Mesenteric fat pad (tissue), 1 donor: ENCODE measurements at regions not wholly inside any gene's neighbourhood (a gene's known extent, or its start where the extent isn't known, plus 50 kb on each side); places are given as distances from the start of the nearest gene placed in this dataset.

Source experiments
- DNase-seq: peaks from one replicate; pipeline ENCODE4 v3.0.0-alpha.2; 2020; ENCODE audit warnings: low spot score
- donor health status: DM: yes; HTN: yes; CAD: no.

DNA sequence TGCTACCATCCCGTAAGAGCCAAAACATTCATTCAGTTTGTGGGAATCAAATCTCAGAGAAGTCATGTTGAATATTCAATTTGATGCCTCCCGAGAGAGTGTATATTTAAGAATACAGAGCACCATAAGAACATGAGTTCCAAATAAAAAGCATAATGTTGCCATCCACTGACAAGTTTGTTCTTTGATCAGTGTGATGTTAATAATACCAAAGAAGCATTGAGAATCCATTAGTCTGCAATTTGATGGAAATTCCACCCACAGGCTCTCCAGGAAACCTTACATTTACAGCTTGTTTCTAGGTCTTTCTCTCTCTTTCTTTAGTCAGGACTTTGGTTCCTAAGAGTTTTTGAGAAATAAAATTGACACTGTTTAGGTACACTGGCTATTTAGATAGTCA is 200.6 kb upstream of the SFRP2 start:
- DNase-seq: no peak

DNA sequence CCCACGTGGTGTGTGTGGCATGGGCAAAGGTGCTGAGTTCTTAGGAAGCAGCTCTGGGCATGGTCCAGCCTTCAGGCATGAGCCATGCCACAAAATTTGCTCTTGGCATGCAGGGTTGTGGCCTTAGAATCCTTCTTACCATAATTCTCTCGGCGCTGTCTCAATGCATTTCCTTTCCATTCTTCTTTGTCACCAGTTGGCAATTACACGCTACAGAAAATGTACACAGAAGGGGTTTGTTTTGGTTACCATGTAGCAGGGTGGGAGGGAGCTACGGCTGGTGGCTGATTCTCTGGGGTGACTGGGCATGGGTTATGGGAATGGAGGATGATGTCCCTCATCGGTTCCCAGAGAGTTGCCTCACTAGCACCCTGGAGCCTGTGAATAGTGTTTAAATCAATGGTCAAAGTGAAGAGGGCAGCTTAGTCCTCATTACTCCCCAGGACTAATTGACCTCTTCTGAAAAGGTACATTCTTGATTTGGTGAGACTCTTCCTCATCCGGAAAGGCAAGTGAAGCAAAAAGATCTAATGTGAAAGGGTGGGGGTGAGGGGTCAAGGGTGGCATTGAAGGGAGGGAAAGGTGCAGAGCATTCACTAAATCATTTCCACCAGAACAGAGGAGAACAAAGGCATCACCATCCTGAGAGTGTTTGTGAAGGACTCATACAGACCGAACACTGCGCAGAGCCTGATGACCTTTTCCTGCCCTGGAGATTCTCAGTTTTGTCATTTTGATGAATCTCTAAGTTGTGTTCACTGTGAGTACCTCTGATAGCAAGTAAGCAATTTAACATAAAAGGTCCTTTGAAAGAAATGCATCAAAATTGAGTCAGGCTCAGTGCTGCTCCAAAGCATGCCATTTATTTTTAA is 199.8 kb upstream of the SFRP2 start:
- DNase-seq: no peak

DNA sequence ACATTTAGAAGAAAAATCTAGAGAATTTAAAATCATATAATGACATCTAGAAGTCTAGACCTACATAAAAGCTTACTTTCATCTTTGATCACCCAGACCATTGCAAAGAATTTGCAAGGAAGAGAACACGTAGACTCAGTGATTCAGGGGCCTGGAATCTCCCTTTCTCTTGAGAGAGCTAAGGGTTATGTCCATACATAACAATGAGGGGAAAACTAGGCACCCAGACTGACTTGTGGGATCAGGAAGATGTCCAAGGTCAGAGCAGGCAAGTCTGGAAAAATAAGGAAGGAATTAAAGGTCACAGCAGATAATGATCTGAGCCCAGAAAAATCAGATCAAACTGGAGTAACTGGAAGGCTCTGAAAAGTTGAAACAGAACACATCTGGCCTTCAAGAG is 198.4 kb upstream of the SFRP2 start:
- no peak for DNase-seq

DNA sequence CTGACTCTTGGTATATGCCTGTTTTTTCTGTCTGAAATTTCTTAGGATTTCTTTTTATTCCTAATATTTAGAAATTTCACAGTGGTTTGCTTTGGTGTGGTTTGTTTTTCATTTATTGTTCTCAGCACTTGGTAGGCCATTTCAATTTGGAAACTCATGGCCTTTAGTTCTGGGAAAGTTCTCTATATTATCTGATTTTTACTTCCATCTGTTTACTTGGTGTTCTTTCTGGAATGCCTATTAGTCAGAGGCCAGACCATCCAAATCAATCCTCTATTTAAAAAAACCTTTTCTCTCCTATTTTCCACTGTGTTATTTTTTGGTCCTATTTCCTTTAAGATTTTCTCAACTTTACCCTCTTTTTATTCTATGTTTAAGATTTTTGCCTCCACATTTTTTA is 188.1 kb upstream of the SFRP2 start:
- no peak for DNase-seq

DNA sequence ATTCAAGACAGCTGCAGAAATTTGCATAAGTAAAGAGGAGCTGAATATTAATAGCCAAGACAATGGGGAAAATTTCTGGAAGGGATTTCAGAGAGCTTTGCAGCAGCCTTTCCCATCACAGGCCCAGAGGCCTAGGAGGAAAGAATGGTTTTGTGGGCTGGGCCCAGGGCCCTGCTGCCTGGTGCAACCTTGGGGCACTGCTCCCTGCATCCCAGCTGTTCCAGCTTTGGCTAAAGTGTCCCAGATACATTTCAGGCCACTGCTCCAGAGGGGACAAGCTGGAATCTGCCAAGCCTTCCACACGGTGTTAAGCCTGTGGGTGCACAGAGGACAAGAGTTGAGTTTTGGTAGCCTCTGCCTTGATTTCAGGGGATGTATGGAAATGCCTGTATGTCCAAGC is 185.6 kb upstream of the SFRP2 start:
- no peak for DNase-seq

DNA sequence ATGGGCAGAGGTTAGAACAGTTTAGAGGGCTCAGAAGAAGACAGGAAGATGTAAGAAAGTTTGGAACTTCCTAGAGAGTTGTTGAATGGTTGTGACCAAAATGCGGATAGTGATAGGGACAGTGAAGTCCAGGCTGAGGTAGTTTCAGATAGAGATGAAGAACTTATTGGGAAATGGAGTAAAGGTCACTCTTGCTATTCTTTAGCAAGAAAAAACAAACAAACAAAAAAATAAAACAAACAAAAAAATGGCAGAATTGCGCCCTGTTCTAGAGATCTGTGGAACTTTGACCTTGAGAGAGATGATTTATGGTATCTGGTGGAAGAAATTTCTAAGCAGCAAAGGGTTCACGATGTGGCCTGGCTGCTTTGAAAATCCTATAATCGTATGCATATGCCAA is 185.1 kb upstream of the SFRP2 start:
- DNase-seq: no peak

DNA sequence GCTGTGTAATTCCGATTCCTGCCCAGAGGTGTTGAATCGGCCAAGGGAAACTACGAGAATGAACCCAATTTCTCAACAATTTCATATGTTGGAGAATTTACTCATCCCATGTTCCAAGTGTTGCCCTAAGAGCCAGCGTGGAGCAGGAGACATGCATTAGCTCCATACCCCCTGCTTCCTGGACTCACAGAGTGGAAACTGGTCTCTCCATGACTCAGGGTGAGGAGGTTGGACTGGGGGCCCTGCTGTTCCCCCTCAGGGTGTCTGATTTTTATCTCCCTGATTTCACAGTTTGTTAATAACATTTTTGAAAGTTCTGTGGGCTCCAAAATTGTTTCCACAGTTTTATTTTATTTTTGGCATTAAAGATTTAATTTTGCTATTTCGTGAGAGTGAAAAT is 183.0 kb upstream of the SFRP2 start:
- no peak for DNase-seq

DNA sequence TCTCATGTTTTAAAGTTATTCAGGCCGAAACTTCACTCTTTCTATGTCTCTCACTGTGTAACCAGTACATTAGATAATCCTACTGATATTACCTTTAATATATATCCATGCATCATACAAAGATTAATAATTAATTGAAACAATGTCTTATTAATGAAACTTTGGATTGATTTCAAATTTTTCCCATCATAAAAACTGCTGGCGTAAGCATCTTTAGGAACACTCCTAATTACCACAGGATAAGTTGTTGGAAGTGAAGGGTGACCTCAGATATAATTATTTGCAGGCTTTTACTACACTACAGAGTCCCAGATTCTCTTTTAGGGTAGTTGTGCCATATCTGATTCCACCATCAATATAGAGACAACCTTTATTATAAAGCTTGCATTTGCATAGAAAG is 181.3 kb upstream of the SFRP2 start:
- no peak for DNase-seq

DNA sequence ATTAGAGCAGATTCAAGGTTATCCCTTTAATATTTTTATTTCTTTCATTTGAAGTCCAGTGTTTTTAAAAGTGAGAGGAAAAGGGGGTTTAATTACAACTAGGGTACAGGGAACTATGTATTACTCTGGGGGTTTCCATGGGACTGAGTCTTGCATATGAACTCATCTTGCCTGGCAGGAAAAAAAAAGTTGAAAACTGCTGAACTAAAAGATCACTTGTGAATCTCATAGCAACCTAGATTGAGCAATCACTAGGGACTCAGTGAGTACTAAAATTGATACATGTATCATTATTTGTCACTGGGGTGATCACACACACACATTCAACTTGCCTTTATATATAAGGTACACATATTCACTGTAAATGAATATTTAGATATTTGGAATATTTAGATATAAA is 180.7 kb upstream of the SFRP2 start:
- DNase-seq: no peak

DNA sequence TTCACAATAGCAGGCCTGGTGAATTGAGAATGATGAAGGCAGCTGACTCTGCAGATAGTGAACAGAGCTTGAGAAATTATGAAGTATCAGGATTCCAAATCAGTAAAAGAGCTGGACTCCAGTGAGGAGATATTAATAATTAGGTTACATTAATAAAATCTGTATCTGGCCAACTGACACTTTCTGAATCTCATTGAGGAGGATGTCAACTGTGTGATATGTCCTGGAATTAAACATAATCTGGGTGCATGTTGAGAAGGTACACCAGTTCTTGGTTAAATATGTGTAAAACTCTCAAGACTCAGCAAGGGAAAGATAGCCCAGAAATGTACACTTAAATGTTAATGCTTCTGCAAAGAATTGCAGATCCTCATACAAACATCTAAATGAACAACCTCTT is 177.8 kb upstream of the SFRP2 start:
- no peak for DNase-seq

DNA sequence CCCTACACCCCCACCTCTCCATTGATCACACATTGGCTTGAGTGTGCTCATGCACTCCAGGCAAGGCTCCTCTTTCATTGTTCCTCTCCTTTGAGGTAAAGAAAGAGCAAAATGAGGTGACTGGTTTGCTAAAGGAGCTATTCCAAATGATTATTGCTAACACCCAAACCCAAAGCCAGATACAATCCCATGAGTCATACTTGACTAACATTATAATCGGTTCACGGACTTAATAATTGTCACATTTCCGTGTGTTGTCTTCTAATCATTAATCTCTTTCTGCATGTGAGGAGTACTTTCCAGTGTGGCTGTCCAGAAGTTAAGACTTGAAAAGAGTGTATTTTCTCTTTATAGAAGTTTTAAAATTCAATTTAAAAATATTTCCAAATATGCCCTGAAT is 174.3 kb upstream of the SFRP2 start:
- no peak for DNase-seq

DNA sequence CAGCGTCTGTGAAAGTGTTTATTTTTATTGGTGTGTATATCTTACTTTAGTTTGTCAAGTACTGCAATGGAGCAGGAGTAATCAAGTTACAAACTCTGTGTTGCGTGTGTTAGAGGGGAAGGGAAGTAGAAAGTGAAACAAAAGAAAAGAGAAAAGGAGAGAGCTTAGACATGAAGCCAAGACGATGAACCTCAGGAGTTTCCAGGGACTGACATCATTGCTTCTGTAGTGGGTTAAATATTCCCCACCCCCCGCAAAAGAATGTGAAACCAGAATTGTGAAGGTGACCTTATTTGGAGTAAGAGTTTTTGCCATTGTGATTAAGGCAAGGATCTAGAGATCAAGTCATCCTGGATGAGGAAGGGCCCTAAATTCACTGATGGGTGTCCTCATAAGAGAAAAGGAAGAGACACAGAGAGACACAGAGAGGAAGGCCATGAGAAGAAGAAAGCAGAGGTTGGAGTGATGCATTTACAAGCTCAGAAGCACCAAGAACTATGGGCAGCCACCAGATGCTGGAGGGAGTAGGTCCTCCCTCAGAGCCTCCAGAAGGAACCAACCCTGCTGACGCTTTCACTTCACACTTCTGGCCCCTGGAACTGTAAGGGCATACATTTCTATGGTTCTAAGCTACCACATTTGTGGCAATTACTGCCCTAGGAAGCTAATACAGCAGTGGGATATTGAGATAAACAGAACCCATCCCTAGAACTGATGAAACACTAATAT is 173.6 kb upstream of the SFRP2 start:
- DNase-seq: no peak

DNA sequence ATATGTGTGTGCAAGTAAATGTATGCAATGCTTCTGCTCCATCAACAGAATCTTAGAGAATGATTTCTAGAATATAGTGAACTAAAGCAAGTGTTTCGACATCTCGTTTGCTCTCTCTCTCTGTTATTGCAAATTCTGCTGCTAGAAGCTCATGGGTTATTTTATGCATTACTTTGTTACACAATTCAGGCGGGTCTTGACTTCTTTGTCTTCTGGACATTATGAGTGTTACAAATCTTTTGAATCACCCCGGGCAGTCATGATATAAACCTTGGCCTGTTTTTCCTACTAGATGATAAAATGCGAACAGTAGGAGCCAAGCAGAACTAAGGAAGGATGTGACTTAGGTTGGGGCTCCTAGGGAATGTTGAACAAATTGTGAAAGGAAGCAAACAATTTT is 166.4 kb upstream of the SFRP2 start:
- no peak for DNase-seq

DNA sequence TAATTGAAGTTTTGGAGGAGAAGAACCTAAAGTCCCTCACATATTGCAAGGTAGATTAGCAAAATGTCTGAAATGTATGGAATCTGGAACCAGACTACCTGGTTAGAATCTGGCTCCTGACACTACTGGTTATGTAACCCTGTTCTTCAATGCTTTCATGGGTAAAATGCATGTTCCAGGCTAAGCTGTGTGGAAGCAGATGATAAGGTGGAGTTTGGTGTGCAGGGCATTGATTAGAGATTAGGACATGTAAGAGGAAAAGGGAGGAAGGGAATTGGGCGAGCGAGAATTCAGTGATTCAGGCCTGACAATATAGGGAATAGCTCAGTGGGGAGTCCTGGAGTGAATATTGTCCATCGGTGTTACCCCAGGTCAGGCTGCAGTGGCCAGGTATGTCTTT is 165.8 kb upstream of the SFRP2 start:
- DNase-seq: no peak

DNA sequence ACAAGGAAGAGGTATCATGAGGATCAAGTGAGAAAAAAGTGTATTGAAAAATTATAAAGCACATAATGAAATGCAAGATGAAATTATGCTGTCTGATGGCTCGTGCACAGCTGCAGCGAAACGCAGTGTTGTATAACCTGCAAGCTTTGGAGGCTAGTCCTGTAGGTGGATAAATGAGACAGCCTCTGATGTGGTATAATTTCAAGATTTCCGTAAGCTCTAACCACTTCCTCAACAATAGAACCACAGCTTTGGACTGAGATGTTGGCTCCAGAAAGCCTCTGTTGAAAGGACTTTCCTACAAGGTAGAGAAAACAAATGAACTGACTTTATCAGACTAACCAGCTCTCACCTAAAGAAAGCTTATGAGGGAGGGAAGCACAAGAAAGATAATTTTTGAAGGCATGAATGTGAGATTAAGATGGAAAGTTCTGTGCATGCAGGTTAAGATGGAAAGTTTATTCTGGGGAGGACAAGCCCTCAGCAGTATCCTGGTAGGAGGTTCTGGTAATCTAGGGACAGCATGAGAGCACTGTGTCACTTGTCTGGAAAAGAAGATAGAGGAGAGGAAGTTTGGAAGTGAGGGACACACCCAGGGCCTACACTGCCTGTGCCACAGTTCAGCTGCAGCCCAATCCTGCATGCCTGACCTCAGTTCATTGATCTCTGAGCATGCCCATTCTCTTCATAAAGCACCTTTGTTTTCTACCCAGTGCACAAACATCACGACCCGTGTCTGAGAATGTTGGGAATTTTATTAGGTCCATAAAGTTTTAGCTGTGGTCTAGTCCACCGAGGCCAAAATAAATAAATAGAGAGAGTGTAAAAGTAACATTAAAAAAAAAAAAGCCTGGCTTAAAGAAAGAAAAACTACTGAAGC is 161.5 kb upstream of the SFRP2 start:
- DNase-seq: no peak

DNA sequence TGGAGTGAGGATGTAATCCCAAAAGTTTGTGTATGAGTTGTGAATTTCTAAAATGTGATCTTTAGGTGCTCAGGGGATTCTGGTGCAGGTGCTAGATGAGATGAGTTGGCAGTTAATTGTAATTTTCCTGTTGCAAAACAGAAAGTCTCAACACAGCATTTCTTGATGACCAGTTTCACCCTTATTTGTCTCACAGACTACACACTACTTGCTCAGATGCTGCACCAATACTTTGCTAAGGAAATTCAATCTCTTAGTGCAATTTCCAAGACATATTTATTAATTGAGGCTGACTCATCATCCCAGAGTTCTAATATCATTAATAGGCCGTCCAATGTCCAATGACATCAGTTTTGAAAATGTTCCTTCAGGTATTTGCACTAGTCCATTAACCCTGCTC is 159.2 kb upstream of the SFRP2 start:
- no peak for DNase-seq

DNA sequence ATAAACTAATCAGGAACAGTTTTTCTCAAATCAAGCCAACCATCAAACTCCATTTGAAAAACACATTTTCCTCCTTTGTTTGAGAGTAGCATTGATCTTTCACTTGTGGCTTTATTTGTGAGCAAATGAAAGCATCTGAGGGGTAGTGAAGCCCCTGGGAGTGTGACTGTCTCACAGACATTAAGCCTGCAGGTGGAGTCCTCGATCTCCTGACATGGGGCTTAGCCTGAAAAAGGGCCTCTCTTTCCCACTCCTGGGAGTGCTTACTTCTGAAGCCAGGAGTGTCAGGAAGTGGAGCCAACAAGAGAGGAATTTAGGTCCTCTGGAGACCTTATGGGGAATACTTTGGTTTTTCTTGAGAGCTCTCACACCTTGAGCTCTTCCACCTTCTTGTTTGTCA is 158.2 kb upstream of the SFRP2 start:
- no peak for DNase-seq

DNA sequence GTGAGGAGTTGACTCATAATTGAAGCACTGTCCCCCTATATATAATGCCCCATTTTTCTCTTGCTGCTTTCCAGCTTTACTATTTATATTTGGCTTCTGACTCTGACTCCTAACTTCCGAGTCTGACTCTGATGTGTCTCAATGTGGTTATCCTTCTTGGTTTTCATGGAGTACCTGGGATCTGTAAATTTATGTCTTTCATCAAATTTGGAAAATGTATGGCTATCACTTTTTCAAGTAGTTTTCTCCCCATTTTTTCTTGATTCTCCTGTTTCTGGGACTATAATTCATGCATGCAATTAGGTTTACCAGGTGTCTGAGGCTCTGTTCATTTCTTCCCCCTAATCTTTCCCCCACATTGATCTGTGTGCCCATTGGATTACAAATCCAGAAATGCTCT is 156.8 kb upstream of the SFRP2 start:
- DNase-seq: no peak

DNA sequence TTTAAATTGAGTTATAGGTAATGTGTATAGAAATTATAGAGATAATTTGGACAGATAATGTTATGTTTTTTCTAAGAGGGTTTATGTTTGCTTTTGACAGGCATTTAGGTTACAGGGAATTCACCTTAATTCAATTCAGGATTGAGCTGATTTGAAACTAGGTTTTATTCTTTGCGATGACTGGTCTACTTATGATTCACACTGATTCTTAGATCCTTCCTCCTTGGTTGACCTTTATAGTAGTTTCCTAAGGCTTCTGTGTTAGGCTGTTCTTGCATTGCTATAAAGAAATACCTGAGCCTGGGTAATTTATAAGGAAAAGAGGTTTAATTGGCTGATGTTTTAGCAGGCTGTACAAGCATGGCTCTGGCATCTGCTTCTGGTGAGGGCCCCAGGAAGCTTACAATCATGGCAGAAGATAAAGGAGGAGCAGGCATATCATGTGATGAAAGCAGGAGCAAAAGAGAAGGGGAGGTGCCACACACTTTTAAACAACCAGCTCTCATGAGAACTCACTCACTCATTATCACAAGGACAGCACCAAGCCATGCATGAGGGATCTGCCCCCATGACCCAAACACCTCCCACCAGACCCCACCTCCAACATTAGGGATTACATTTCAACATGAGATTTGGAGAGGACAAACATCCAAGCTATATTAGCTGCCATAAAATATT is 155.0 kb upstream of the SFRP2 start:
- no peak for DNase-seq

DNA sequence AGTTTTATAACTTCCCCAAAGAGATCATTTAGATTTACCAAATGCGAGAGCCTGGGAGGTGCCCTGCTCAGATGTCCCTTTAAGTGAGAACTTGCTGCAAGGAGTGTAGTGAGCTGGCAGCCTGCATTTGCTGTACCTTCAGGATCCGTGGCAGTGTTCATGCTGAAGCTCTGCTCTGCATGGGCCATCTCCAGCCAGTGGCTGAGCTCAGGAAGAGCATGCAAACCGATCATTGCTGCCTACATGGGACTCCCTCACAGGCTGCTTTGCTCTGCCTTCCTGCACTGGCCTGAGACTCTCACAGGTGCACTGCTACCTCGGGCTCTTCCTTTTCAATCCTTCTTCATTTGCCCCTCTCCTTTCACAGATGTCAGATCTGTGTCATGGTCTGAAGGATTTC is 152.0 kb upstream of the SFRP2 start:
- no peak for DNase-seq

DNA sequence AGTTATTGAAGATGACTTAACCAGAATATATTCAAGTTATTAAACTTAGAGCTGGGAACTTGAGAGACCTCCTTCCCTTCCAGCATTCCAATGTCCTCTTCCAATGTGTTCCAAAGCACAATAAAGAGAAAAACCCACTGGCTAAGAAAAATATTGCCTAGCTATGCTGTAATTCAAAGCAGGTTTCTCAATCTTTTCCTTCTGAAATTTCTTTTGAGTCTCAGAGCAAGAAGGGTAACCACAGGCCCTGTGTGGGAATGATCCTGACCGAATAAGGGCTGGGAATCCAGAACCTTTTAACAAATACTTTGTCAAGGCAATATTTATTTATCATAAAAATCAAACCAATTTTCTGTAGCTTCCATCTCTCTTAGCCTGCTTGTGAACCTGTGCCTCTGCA is 150.7 kb upstream of the SFRP2 start:
- DNase-seq: no peak
